Right forelimb (tissue), 1 donor: ENCODE measurements at regions not wholly inside any gene's neighbourhood (a gene's known extent, or its start where the extent isn't known, plus 50 kb on each side); places are given as distances from the start of the nearest gene placed in this dataset.

Experiments
- DNase-seq: peaks from one replicate; pipeline ENCODE4 v3.0.0-alpha.2; 2018

- DNase-seq = no peak
These were observed 1225.5 kb downstream of the TBC1D22A start for GRCh38 chr22:47987885-47988515.

- no peak for DNase-seq
These were observed 1213.8 kb downstream of the TBC1D22A start for GRCh38 chr22:47976219-47976618.

GRCh38 chr22:47967831-47968230 is 1205.4 kb downstream of the TBC1D22A start:
- no peak for DNase-seq

- DNase-seq = no peak
These were observed 1203.9 kb downstream of the TBC1D22A start for GRCh38 chr22:47966316-47966715.

- DNase-seq = no peak
These were observed 1203.4 kb downstream of the TBC1D22A start for GRCh38 chr22:47965896-47966295.

- DNase-seq = no peak
These were observed 1202.6 kb downstream of the TBC1D22A start for GRCh38 chr22:47965066-47965465.

- DNase-seq = no peak
These were observed 1201.2 kb downstream of the TBC1D22A start for GRCh38 chr22:47963660-47964059.

GRCh38 chr22:47957649-47958048 is 1195.2 kb downstream of the TBC1D22A start:
- no peak for DNase-seq

GRCh38 chr22:47954107-47954506 is 1191.7 kb downstream of the TBC1D22A start:
- no peak for DNase-seq

GRCh38 chr22:47944941-47945340 is 1182.5 kb downstream of the TBC1D22A start:
- DNase-seq = no peak

- no peak for DNase-seq
These were observed 1181.6 kb downstream of the TBC1D22A start for GRCh38 chr22:47943729-47944700.

GRCh38 chr22:47940211-47940610 is 1177.8 kb downstream of the TBC1D22A start:
- DNase-seq = no peak

GRCh38 chr22:47933891-47934290 is 1171.4 kb downstream of the TBC1D22A start:
- no peak for DNase-seq

GRCh38 chr22:47933226-47933625 is 1170.8 kb downstream of the TBC1D22A start:
- DNase-seq = no peak

- DNase-seq = no peak
These were observed 1167.3 kb downstream of the TBC1D22A start for GRCh38 chr22:47929646-47930185.

- DNase-seq = no peak
These were observed 1166.6 kb downstream of the TBC1D22A start for GRCh38 chr22:47929073-47929472.

GRCh38 chr22:47928631-47929030 is 1166.2 kb downstream of the TBC1D22A start:
- DNase-seq = no peak

GRCh38 chr22:47927648-47928210 is 1165.3 kb downstream of the TBC1D22A start:
- DNase-seq = no peak

GRCh38 chr22:47923011-47923427 is 1160.6 kb downstream of the TBC1D22A start:
- no peak for DNase-seq

- DNase-seq = no peak
These were observed 1159.5 kb downstream of the TBC1D22A start for GRCh38 chr22:47921906-47922305.

GRCh38 chr22:47920380-47920959 is 1158.0 kb downstream of the TBC1D22A start:
- no peak for DNase-seq

- DNase-seq = no peak
These were observed 1157.4 kb downstream of the TBC1D22A start for GRCh38 chr22:47919893-47920292.

- no peak for DNase-seq
These were observed 1156.6 kb downstream of the TBC1D22A start for GRCh38 chr22:47919001-47919441.
